ENCODE measurements at regions not wholly inside any gene's neighbourhood (a gene's known extent, or its start where the extent isn't known, plus 50 kb on each side); places are given as distances from the start of the nearest gene placed in this dataset.

DNA sequence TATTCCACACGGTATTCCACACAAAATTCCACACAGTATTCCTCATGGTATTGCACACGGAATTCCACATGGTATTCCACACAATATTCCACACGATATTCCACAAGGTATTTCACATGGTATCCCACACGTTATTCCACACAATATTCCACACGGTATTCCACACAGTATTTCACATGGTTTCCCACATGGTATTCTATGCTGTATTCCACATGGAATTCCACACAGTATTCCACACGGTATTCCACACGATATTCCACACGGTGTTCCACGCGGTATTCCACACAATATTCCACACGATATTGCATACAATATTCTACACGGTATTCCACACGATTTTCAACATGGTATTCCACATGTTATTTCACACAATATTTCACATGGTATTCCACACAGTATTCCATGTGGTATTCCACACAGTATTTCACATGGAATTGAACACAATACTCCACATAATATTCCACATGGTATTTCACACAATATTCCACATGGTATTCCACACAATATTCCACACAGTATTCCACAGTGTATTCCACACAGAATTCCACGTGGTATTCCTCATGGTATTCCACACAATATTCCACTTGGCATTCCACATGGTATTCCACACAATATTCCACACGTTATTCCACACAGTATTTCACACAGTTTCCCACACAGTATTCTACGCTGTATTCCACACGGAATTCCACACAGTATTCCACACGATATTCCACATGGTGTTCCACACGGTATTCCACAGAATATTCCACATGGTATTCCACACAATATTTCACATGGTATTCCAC lies 136.0 kb upstream of the CHST15 start:
- no peak for DNase-seq (ENCODE audit: low spot score)

DNA sequence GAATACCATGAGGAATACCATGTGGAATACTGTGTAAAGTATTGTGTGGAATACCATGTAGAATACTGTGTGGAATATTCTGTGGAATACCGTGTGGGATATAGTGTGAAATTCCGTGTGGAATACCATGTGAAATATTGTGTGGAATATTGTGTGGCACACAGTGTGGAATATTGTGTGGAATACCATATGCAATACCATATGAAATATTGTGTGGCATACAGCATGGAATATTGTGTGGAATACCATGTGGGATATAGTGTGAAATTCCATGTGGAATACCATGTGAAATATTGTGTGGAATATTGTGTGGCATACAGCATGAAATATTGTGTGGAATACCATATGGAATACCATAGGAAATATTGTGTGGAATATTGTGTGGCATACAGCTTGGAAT lies 135.1 kb upstream of the CHST15 start:
- no peak for DNase-seq (ENCODE audit: low spot score)

DNA sequence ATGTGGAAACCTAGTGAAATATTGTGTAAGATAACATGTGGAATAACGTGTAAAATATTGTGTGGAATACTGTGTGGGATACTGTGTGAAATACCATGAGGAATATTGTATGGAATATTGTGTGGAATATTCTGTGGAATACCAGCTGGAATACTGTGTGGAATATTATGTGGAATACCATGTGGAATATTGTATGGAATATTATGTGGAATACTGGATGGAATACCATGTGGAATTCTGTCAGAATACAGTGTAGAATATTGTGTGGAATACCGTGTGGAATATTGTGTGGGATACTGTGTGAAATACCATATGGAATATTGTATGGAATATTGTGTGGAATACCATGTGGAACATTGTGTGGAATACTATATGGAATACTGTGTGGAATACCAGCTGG lies 134.6 kb upstream of the CHST15 start:
- no peak for DNase-seq (ENCODE audit: low spot score)

DNA sequence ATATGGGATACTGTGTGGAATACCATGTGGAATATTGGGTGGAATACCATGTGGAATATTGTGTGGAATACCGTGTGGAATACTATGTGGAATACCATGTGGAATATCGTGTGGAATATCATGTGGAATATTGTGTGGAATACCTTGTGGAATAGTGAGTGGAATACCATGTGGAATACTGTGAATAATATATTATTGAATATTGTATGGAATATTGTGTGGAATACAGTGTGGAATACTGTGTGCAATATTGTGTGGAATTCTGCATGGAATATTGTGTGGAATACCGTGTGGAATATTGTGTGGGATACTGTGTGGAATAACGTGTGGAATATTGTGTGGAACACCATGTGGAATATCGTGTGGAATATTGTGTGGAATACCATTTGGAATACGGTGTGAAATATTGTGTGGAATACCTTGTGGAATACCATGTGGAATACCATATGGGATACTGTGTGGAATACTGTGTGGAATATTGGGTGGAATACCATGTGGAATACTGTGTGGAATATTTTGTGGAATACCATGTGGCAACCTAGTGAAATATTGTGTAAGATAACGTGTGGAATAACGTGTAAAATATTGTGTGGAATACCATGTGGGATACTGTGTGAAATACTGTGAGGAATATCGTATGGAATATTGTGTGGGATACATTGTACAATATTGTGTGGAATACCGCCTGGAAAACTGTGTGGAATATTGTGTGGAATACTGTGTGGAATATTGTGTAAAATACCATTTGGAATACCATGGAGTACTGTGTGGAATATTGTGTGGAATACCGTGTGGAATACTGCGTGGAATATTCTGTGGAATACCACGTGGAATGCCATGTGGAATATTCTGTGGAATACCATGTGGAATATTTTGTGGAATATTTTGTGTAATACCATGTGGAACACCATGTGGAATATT lies 133.9 kb upstream of the CHST15 start:
- no peak for DNase-seq (ENCODE audit: low spot score)

DNA sequence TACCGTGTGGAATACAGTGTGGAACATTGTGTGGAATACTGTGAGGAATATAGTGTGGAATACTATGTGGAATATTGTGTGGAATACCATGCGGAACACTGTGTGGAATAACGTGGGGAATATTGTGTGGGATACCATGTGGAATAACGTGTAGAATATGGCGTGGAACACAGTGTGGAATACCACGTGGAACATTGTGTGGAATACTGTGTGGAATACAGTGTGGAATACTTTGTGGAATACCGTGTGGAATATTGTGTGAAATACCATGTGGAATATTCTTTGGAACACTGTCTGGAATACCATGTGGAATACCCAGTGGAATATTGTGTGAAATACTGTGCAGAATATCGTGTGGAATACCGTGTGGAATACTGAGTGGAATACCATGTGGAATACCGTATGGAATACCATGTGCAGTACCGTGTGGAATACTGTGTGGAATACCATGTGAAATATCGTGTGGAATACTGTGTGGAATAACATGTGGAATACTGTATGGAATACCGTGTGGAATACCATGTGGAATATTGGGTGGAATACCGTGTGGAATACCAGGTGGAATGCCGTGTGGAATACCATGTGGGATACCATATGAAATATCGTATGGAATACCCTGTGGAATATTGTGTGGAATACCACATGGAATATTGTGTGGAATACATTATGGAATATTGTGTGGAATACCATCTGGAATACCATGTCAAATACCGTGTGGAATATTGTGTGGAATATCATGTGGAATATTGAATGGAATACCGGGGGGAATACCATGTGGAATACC lies 133.1 kb upstream of the CHST15 start:
- DNase-seq (ENCODE audit: low spot score): no peak

DNA sequence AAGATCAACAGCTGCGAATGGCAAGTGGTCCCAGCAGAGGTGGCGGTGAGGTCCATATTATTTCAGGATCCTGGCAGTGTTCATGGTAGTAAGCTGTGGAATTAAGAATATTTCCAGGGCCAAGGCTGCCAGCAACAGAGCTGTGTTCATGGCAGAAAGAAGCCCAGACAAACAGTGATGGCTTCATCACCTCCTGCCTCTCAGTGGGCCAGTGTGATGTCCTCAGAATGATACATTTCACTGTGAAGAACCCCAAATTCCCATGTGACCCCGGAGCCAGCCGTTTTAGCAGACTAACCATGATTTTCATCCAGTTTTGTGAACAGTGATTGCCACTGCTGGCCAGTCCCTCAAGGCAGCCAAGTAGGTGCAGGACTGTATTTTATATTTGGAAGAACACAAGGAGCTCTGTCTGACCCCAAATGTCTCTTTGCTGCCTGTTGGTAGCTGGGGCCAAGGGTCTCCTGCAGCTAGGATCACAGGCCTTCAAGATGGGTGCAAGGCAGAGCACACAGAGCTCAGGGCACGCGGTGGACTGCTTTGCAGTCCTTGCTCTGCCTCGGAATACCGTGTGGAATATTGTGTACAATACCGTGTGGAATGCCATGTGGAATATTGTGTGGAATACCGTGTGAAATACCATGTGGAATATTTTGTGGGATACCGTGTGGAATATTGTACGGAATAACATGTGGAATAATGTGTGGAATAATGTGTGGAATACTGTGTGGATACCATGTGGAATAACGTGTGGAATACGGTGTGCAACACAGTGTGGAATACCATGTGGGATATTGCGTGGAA lies 132.3 kb upstream of the CHST15 start:
- DNase-seq (ENCODE audit: low spot score): no peak

DNA sequence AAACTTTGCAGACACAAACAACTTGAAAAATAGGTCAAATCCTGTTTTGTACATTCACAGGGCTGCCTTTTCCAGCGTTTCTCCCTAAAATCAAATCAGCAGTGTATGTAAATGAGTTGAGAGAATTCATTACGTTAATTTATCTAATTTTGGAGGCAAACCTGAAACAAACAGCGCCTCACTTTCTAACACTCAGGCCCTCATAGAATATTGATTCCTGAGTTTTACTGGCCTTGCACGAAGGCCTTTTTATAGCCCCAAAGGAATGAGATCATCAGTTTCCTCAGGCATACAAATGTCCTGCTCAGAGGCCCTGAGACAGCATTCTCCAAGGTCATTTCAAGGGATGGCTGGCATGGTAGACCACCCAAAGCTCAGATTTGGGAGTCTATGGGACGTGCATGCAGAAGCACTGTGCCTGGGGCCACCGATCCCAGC lies 131.7 kb upstream of the CHST15 start:
- no peak for DNase-seq (ENCODE audit: low spot score)

DNA sequence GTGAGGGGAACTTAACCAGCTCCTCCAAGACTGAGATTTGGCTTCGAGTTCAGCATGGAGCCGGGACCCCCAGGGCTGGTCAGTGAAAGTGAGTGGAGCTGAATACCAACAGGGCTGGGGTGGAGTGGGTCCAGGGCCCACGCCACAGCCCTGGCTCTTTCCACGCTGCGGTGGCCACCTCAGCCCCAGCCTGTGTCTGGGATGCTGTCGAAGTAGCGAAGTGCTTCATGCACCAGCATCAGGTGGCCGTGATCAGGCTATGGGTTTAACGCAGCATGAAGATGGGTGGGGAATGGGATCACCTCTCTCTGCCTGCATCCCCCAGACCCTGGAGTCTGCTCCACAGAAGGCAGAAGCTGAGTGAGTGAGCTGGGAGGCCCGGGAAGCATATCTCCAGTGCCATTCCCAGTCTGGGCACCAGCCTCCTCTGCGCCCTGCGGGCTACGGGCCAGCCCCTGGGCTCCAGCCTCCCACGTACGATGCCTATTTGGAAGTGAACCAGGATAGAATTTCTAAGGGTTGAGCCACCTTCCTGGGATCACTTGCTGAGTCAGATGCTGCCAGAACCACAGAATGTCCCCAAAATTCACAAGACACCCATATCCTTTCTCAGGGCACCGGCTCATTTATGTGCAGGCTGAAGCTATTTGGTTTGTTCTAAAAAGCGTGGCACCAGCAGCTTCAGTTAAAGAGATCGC lies 131.1 kb upstream of the CHST15 start:
- no peak for DNase-seq (ENCODE audit: low spot score)

DNA sequence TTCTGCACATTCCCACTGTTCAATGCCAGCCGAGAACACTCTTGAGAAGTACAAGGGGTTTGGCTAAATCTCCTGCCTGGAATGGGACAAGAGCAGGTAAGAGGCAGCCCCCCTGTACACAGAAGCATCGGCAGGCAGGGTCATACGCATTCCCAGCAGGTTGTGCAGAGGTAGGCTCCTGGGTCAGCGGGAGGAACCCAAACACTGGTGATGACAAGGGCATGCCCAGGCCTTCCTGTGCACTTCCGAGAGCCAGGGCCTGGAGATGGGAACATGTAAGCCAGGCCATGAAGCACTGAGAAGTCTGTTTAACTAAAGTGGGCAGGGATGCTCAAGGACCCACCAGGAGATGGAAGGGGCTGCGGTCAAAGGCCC lies 130.3 kb upstream of the CHST15 start:
- DNase-seq (ENCODE audit: low spot score): no peak

DNA sequence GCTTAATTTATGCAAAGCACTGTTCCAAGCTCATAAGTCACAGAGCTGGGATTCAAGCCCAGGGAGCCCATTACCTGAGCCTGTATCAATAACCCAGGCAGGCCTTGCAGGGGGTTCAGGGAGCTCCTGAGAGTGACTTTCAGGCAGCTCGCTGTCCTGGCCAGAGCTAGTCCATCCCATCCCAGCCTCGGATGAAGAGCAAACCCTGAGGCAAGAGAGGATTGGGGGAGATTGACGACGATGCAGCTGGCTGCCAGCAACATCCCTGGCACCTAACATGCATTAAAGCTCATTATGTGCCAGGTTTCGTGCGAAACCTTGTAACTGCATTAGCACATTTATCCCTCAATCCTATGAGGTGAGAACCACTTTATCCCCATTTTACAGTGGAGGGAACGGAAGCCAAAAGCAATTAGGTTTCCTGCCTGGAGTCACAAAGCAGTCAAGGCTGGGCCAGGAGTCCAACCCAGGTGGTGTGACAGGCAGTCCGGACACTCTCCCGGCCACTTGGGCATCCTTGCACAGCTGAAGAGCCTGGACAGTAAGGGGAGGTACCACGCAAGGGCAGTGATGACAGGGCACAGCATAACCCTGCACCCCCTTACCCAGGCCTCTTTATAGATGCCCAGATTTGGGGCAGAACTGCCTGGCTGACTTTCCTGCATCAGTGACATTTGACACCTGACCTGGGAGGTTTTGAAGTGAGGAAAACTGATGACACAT lies 129.8 kb upstream of the CHST15 start:
- DNase-seq (ENCODE audit: low spot score): no peak

DNA sequence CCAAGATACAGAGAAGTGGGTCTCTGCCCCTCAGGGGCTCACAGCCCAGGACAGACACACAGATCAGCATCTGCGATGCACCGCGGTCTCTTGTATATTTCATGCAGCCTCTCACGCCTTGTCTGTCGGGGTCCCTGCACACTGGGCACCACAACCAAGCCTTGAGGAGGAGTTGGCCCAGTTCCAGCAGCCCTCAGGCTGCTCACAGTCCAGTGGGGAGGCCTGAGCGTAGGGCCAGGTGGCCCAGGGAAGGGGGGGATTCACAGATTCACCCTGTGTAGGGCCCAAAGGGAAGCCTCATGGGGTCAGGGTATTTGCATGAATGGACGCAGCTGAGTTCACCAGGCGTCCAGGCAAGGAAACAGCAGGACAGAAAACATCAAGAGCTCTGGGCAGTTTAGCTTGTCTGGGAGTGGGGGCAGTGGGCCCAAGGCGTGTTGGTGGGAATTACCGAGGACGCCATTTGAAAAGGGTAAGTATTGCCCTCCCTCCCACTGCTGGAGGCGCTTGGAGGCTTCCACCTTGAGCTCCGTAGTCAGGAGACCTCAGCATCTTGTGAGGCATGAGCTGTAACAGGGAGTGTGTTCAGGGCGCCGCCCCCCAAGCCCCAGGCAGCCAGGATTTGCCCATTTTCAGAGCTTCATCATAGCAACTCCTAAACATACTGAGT lies 129.1 kb upstream of the CHST15 start:
- DNase-seq (ENCODE audit: low spot score): no peak

DNA sequence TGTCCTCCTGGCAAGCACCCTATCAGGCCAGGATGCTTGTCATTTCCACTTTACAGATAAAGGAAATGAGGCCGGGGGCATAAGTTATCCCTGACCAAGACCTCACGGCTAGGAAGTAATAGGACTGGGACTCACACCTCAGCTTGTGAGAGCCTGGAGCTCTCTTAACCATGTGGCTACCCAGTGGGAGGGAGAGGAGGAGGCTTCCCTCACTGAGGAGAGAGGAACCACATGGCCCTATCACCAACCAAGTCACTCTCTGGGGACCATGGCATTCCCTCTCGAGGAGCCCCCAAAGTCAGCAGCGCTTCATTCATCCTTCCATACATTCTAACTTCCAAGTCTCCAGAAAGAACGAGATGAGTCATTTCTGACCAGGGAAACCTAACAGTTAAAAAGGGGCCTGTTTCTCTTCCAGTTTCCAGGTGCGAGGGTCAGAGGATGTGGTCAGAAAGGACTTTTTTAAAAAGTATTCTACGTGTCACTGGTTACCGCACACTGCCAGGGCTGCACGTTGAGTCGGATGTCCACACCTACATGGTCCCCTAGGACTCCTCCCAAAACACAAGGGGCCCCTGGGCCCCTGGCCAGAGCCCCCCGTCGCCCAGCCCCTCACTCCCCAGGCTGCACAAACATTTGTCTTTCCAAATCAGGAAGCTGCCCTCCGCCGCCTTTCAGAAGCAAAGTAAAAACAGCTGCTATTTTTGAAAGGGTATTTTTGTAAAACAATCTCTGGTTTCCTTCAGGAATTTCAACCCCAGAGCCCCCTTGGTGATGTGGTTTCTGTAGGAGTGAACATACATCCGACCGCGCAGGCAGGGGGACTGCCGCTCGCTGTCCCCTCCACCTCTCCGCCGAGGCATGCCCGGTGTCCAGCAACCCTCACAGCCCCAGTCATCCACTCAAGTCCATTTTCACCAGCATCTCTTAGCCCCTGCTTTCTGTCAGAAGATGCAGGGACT lies 128.2 kb upstream of the CHST15 start:
- DNase-seq (ENCODE audit: low spot score): no peak

DNA sequence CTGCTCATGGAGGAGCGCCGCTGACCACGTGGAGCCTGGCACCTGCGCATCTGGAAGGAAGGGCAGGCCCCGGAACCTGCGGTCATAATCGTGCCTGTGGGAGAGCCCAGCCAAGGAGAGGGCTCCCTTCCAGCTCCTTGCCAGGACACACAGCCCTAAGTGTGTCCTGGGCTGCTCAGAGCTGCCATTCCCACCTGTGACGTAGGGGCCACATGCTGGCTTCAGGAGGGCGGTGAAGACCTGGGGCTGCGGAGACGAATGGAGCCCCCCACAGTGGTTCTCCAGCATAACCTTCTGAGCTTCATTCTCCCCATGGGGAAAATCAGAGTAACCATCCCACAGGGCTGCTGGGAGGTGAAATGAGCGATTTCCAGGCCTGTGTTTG lies 127.6 kb upstream of the CHST15 start:
- no peak for DNase-seq (ENCODE audit: low spot score)

DNA sequence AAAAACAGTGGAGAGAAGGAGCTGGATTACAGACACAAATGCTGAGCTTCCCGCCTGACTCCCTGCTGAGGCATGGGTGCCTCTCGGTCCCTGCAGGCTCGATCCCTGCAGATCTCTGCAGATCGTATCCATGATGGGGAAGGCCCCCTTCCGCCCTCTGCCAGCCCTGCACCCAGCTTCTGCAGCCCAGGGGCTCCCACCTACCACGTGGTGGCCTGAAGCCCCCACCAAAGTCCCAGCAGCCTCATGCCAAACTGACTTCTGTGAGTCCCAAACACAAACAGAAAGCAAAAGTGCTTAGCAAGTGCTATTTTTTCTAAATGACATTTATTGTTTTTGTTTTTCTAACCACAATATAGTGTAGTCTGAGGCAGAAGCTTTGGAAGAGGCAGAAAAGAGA lies 127.1 kb upstream of the CHST15 start:
- DNase-seq (ENCODE audit: low spot score): no peak

DNA sequence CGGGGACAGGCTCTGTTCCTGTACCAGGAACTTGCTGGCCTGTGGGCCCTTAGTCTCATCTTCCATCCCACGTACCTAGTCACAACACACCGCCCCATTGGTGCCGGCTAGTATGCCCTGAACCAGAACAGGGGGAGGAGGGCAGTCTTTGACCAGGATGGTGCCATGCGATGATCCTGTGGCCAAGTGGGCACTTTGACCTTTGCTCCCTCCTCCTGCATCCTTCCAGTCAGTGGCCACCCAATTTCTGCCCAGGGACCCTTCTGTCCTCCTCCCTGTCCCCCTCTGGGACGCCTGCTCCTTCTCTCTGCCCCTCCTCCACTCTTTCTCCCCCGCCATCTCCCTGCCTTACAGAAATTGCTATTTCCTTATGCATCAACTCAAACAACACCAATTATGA lies 126.3 kb upstream of the CHST15 start:
- no peak for DNase-seq (ENCODE audit: low spot score)

DNA sequence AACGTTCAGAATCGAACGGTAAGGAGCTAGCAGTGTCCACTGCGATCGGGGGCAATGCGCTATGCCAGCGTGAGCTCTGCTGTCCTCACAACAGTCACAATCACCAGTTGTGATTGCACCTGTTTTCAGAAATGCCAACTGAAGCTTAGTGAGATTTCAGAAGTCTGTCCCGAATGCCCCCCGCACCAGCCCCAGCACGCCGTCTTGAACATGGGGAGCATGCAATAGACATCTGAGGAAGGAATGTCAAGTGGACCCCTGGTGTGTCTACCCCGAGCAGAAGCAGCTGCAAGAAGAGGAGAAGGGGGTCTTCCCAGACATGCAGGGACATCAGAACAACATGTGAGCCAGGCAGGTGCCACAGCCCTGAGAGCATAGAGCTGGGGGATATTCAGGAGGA lies 125.7 kb upstream of the CHST15 start:
- DNase-seq (ENCODE audit: low spot score): no peak

DNA sequence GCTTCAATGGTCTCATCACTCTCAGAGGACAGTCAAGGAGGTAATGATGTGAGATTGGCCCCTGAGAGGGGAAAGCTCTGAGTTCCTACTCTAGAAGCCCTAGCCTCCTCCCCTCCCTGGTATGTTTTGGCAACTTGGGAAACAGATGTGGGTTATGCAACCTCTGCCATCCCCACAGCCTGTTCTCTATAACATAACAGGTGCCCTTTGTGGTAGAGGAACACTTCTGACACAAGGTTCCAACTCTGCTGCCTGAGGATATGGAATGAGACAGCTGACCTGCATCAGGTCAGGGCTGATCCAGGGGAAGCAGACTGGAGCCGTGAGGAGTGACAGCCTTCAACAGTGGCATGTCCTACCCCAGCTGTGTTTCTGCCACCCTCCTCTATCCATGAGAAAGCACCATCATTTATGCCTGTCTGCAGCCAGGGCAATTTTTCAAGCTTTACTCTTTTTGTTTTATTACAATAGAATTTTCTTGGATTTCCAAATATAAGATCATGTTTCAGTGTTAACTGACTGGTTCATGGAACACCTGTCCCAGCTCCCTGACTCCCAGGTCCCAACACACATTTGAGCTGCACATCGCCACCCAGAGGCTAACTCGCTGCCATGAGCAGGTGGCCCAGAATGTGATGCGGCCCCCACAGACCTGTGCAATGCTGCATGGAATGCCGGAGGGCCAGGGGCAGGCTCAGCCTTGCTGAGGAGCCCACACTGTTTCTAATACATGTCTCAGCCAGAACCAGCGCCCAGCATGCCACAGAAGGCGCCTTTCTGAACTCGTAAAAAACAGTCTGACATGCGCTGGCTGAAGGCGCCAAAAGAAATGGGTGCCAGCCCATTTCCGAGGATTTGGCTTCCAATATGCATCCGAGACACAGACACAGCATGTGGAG lies 124.8 kb upstream of the CHST15 start:
- DNase-seq (ENCODE audit: low spot score): peak; percentile 6

Measured in HT-29 (cell line).